ENCODE measurements at regions not wholly inside any gene's neighbourhood (a gene's known extent, or its start where the extent isn't known, plus 50 kb on each side); places are given as distances from the start of the nearest gene placed in this dataset.

- no peak for TF ChIP-seq CHCHD3 (CRISPR knock-in tag; IDR thresholded peaks at IDR 0.05)
Measured at GRCh38 chr13:93007928-93008327, 218.7 kb upstream of the GPC6 start (continued).

GRCh38 chr13:93017493-93018112 lies 209.0 kb upstream of the GPC6 start:
- Histone ChIP-seq H3K79me2 (ENCODE audit: insufficient read depth, low read length) (no peaks in the 10 kb centered on the region), H3K27me3 (ENCODE audit: control insufficient read depth in 1 of 2, insufficient read depth in 2 of 2, low read length in 2 of 2) (no peaks in the 10 kb centered on the region), H3K4me3 (replicated peaks in 1 of 3; ENCODE audit: insufficient read depth in 1 of 3, low read depth in 2 of 3, low read length in 3 of 3) (no peak overlapping the region), H3K36me3 (replicated peaks in 1 of 2; ENCODE audit: control insufficient read depth in 1 of 2, insufficient read depth in 2 of 2, low read length in 2 of 2) (no peaks in the 10 kb centered on the region), H4K20me1 (ENCODE audit: insufficient read depth, low read length) (no peaks in the 10 kb centered on the region), H3K4me2 (ENCODE audit: low read depth, low read length) (no peak overlapping the region), H3K9me3 (ENCODE audit: low read length) (peaks cover 21% of the 10 kb centered on the region), H2AFZ (ENCODE audit: low read length) (no peak overlapping the region), H3K27ac (ENCODE audit: extremely low read length, insufficient read depth, low read length) (no peak overlapping the region), H3K9ac (ENCODE audit: insufficient read depth, low read depth, low read length) (no peak overlapping the region), H3K4me1 (ENCODE audit: insufficient read depth, low read length) (no peaks in the 10 kb centered on the region)
- CTCF ChIA-PET (ENCODE audit: low intra/inter-chr PET ratio, low total read pairs) = no interaction called here
- intact Hi-C loops (cut with micrococcal nuclease; ENCODE audit: unreplicated experiment) (no loop called here), in situ Hi-C loops (cut with HindIII; ENCODE audit: extremely low pct_ligation_motif_present, low pct_unique_long_range_greater_than_20kb) (no loop called here)
- ATAC-seq (no peak), FAIRE-seq (no peak), DNase-seq (ENCODE audit: low spot score) (no peak)
- BruUV-seq (replicated peaks) = no TSS peak
- POLR2A ChIA-PET = no interaction called here
- WGBS (ENCODE audit: low lambda C conversion rate) = 4% methylated on average over 1 of the region's 1 CpG
- TF ChIP-seq ZNF557 (CRISPR knock-in tag; IDR thresholded peaks at IDR 0.05) (no peak), ZNF605 (CRISPR knock-in tag; IDR thresholded peaks at IDR 0.05) (no peak), PAX8 (CRISPR knock-in tag; IDR thresholded peaks at IDR 0.05; ENCODE audit: borderline replicate concordance) (no peak), LRRFIP1 (CRISPR knock-in tag; conservative IDR thresholded peaks at IDR 0.05) (no peak), HMG20A (CRISPR knock-in tag; IDR thresholded peaks at IDR 0.05; ENCODE audit: borderline replicate concordance) (no peak), KIAA2018 (CRISPR knock-in tag; IDR thresholded peaks at IDR 0.05; ENCODE audit: borderline replicate concordance) (no peak), STAT5B (CRISPR knock-in tag; IDR thresholded peaks at IDR 0.05) (no peak), AHR (CRISPR knock-in tag; IDR thresholded peaks at IDR 0.05) (no peak), HCFC1 (IDR thresholded peaks at IDR 0.05; ENCODE audit: low read depth, low read length) (no peak), AKAP8 (CRISPR knock-in tag; IDR thresholded peaks at IDR 0.05) (no peak)

All from HepG2 (cell line).